ENCODE measurements at regions not wholly inside any gene's neighbourhood (a gene's known extent, or its start where the extent isn't known, plus 50 kb on each side); places are given as distances from the start of the nearest gene placed in this dataset.

- H3K79me2 ChIP-seq (ENCODE audit: insufficient read depth, low read length): no peaks in the 10 kb centered on the region
- peaks cover 6% of the 10 kb centered on the region; the same call in 1 of the 2 replicates for H3F3A ChIP-seq (ENCODE audit: low read depth)
- H3K9me3 ChIP-seq (ENCODE audit: insufficient read depth, low read depth, low read length): no peaks in the 10 kb centered on the region
- peak overlapping the region; percentile 64 for H3K4me3 ChIP-seq (ENCODE audit: low read length, poor library complexity, severe bottlenecking)
- H3K4me1 ChIP-seq (ENCODE audit: insufficient read depth, low read length, poor library complexity, severe bottlenecking): peaks cover 65% of the 10 kb centered on the region
- H3K36me3 ChIP-seq (ENCODE audit: insufficient read depth, low read length): no peaks in the 10 kb centered on the region
- H3K4me2 ChIP-seq (ENCODE audit: low read depth, low read length, poor library complexity, severe bottlenecking): peak overlapping the region; percentile 79
- H2AFZ ChIP-seq (ENCODE audit: low read length): peak overlapping the region; percentile 3; the same call in 1 of the 2 replicates
- no peaks in the 10 kb centered on the region for H3K27me3 ChIP-seq (ENCODE audit: insufficient read depth, low read length, poor library complexity, severe bottlenecking)
- H3K9ac ChIP-seq (ENCODE audit: low read depth, low read length, poor library complexity, severe bottlenecking): peak overlapping the region; percentile 61
- no peaks in the 10 kb centered on the region for H3K9me2 ChIP-seq (replicated peaks; ENCODE audit: low read depth, low read length)
- TF ChIP-seq CTCF (conservative IDR thresholded peaks at IDR 0.05; ENCODE audit: low read length): no peak
- H4K20me1 ChIP-seq (ENCODE audit: insufficient read depth, low read length, poor library complexity, severe bottlenecking): no peaks in the 10 kb centered on the region
Observed at GRCh38 chr5:142432961-142433360, 108.1 kb upstream of the SPRY4 start.

- no peaks in the 10 kb centered on the region for H3K36me3 ChIP-seq (ENCODE audit: insufficient read depth, low read length)
- peak overlapping the region; percentile 61 for H3K9ac ChIP-seq (ENCODE audit: low read depth, low read length, poor library complexity, severe bottlenecking)
- TF ChIP-seq EZH2phosphoT487 (IDR thresholded peaks at IDR 0.05; ENCODE audit: borderline replicate concordance): no peak
- 0 out of 2 replicates have a peak, but pooled peaks have one; percentile 10 for TF ChIP-seq CTCF (conservative IDR thresholded peaks at IDR 0.05; ENCODE audit: low read length)
- no peaks in the 10 kb centered on the region for H4K20me1 ChIP-seq (ENCODE audit: insufficient read depth, low read length, poor library complexity, severe bottlenecking)
- no peaks in the 10 kb centered on the region for H3K27me3 ChIP-seq (ENCODE audit: insufficient read depth, low read length, poor library complexity, severe bottlenecking)
- H3K4me2 ChIP-seq (ENCODE audit: low read depth, low read length, poor library complexity, severe bottlenecking): peak overlapping the region; percentile 79
- H3K4me3 ChIP-seq (ENCODE audit: low read length, poor library complexity, severe bottlenecking): peak overlapping the region; percentile 64
- H3K4me1 ChIP-seq (ENCODE audit: insufficient read depth, low read length, poor library complexity, severe bottlenecking): peaks cover 65% of the 10 kb centered on the region
- no peaks in the 10 kb centered on the region for H3K9me3 ChIP-seq (ENCODE audit: insufficient read depth, low read depth, low read length)
- H2AFZ ChIP-seq (ENCODE audit: low read length): peak overlapping the region; percentile 3; the same call in 1 of the 2 replicates
- no peaks in the 10 kb centered on the region for H3K79me2 ChIP-seq (ENCODE audit: insufficient read depth, low read length)
- no peaks in the 10 kb centered on the region for H3K9me2 ChIP-seq (replicated peaks; ENCODE audit: low read depth, low read length)
- peaks cover 6% of the 10 kb centered on the region; the same call in 1 of the 2 replicates for H3F3A ChIP-seq (ENCODE audit: low read depth)
Observed at GRCh38 chr5:142432369-142432863, 107.6 kb upstream of the SPRY4 start.

- H3F3A ChIP-seq (ENCODE audit: low read depth): peaks cover 6% of the 10 kb centered on the region; the same call in 1 of the 2 replicates
- no peaks in the 10 kb centered on the region for H3K36me3 ChIP-seq (ENCODE audit: insufficient read depth, low read length)
- no peak overlapping the region for H3K9ac ChIP-seq (ENCODE audit: low read depth, low read length, poor library complexity, severe bottlenecking)
- no peak for TF ChIP-seq CTCF (conservative IDR thresholded peaks at IDR 0.05; ENCODE audit: low read length)
- no peak for TF ChIP-seq EZH2phosphoT487 (IDR thresholded peaks at IDR 0.05; ENCODE audit: borderline replicate concordance)
- no peaks in the 10 kb centered on the region for H4K20me1 ChIP-seq (ENCODE audit: insufficient read depth, low read length, poor library complexity, severe bottlenecking)
- no peaks in the 10 kb centered on the region for H3K9me3 ChIP-seq (ENCODE audit: insufficient read depth, low read depth, low read length)
- no peak overlapping the region for H3K4me3 ChIP-seq (ENCODE audit: low read length, poor library complexity, severe bottlenecking)
- H3K27me3 ChIP-seq (ENCODE audit: insufficient read depth, low read length, poor library complexity, severe bottlenecking): no peaks in the 10 kb centered on the region
- no peaks in the 10 kb centered on the region for H3K79me2 ChIP-seq (ENCODE audit: insufficient read depth, low read length)
- no peak overlapping the region for H2AFZ ChIP-seq (ENCODE audit: low read length)
- no peaks in the 10 kb centered on the region for H3K9me2 ChIP-seq (replicated peaks; ENCODE audit: low read depth, low read length)
- no peak overlapping the region for H3K4me2 ChIP-seq (ENCODE audit: low read depth, low read length, poor library complexity, severe bottlenecking)
- H3K4me1 ChIP-seq (ENCODE audit: insufficient read depth, low read length, poor library complexity, severe bottlenecking): peaks cover 81% of the 10 kb centered on the region
Observed at GRCh38 chr5:142428773-142429473, 104.1 kb upstream of the SPRY4 start.

All from Loucy (cell line).